GM23338 (cell line): ENCODE measurements at regions not wholly inside any gene's neighbourhood (a gene's known extent, or its start where the extent isn't known, plus 50 kb on each side); places are given as distances from the start of the nearest gene placed in this dataset.

Experiments used
- ATAC-seq: fragments of 200-7000 bp; cut with Tn5 transposase; 3 replicates; pipeline ENCODE4 v1.9.1; 2020
- DNase-seq: peaks from one replicate; pipeline ENCODE4 v3.0.0-alpha.2; 2015; ENCODE audit warnings: low spot score
- H2AFZ ChIP-seq: fragments of 200-600 bp; sonication (generic); 2 replicates; pipeline ENCODE4 v1.8.0; 2016; ENCODE audit warnings: antibody characterized with exemption, mild to moderate bottlenecking, moderate library complexity
- H3F3A ChIP-seq: fragments of 200-600 bp; sonication (generic); replicated peaks from 2 replicates; pipeline ENCODE4 v1.8.0; 2017; ENCODE audit warnings: antibody characterized with exemption, mixed run types, low read depth
- H3K27ac ChIP-seq: fragments of 200-600 bp; sonication (generic); 2 replicates; pipeline ENCODE4 v1.6.1; 2016; ENCODE audit warnings: low read depth
- H3K27me3 ChIP-seq: fragments of 200-600 bp; sonication (generic); 2 replicates; pipeline ENCODE4 v1.8.0; 2016; ENCODE audit warnings: mild to moderate bottlenecking, mixed run types, moderate library complexity; ENCODE audit not compliant: insufficient read depth
- H3K36me3 ChIP-seq: fragments of 200-600 bp; sonication (generic); 2 replicates; pipeline ENCODE4 v1.8.0; 2016; ENCODE audit warnings: mild to moderate bottlenecking; ENCODE audit not compliant: insufficient read depth
- H3K4me1 ChIP-seq: fragments of 200-600 bp; sonication (generic); 2 replicates; pipeline ENCODE4 v1.8.0; 2016; ENCODE audit warnings: mild to moderate bottlenecking, moderate library complexity; ENCODE audit not compliant: insufficient read depth
- H3K4me2 ChIP-seq: fragments of 200-600 bp; sonication (generic); 2 replicates; pipeline ENCODE4 v1.7.1; 2017; ENCODE audit warnings: mixed run types
- H3K4me3 ChIP-seq: fragments of 200-600 bp; sonication (generic); 2 replicates; pipeline ENCODE4 v1.6.1; 2016; ENCODE audit warnings: mixed run types
- H3K79me2 ChIP-seq: fragments of 200-600 bp; sonication (generic); replicated peaks from 2 replicates; pipeline ENCODE4 v1.8.0; 2017; ENCODE audit warnings: mild to moderate bottlenecking; ENCODE audit not compliant: insufficient read depth
- H3K9me2 ChIP-seq: fragments of 200-600 bp; sonication (generic); 2 replicates; pipeline ENCODE4 v1.8.0; 2017; ENCODE audit not compliant: insufficient read depth
- H4K20me1 ChIP-seq: fragments of 200-600 bp; sonication (generic); replicated peaks from 2 replicates; pipeline ENCODE4 v1.8.0; 2017; ENCODE audit warnings: mild to moderate bottlenecking; ENCODE audit not compliant: insufficient read depth
- H3K27ac Mint-ChIP-seq: 2 replicates; pipeline ENCODE4 v1.8.0; 2020; ENCODE audit warnings: inconsistent platforms, mild to moderate bottlenecking, moderate library complexity, mixed read lengths
- H3K27me3 Mint-ChIP-seq: 3 replicates; pipeline ENCODE4 v1.8.0; 2022; ENCODE audit warnings: low read depth, mild to moderate bottlenecking, moderate library complexity, mixed read lengths, inconsistent platforms; ENCODE audit not compliant: insufficient read depth, poor library complexity
- H3K36me3 Mint-ChIP-seq: 3 replicates; pipeline ENCODE4 v1.8.0; 2021; ENCODE audit warnings: low read depth, mild to moderate bottlenecking, inconsistent platforms, moderate library complexity, mixed read lengths
- H3K4me1 Mint-ChIP-seq: 3 replicates; pipeline ENCODE4 v1.8.0; 2020; ENCODE audit warnings: mild to moderate bottlenecking, inconsistent platforms, mixed read lengths
- H3K4me3 Mint-ChIP-seq: 3 replicates; pipeline ENCODE4 v1.8.0; 2021; ENCODE audit warnings: moderate library complexity, mild to moderate bottlenecking, inconsistent platforms, mixed read lengths
- H3K9me3 Mint-ChIP-seq: 3 replicates; pipeline ENCODE4 v1.8.0; 2020; ENCODE audit warnings: moderate library complexity, mild to moderate bottlenecking, inconsistent platforms, mixed read lengths
- CREB1 ChIP-seq: fragments of 250-450 bp; sonication (Bioruptor Pico); IDR thresholded peaks from 2 replicates; pipeline ENCODE4 v1.5.0; 2020; ENCODE audit warnings: low read depth, mild to moderate bottlenecking, moderate library complexity
- CTCF ChIP-seq, 2 experiments: fragments of 200-600 bp in 1 of 2; sonication (generic) in 1 of 2; conservative IDR thresholded peaks; 2 replicates each; pipeline versions ENCODE4 v1.5.1 to v1.6.1; 2016 to 2017; ENCODE audit warnings: antibody characterized with exemption in 2 of 2, low read depth in 2 of 2, mild to moderate bottlenecking in 2 of 2, moderate library complexity in 1 of 2
- ETS1 ChIP-seq: IDR thresholded peaks from 2 replicates; pipeline ENCODE4 v1.6.1; 2016; ENCODE audit warnings: antibody characterized with exemption
- EZH2 ChIP-seq: fragments of 200-600 bp; sonication (generic); IDR thresholded peaks from one replicate; pipeline ENCODE4 v1.8.0; 2017; ENCODE audit warnings: antibody characterized with exemption, mild to moderate bottlenecking, low read depth; ENCODE audit not compliant: unreplicated experiment
- EZH2phosphoT487 ChIP-seq: fragments of 200-600 bp; sonication (generic); IDR thresholded peaks from one replicate; pipeline ENCODE4 v1.8.1; 2018; ENCODE audit warnings: antibody characterized with exemption; ENCODE audit not compliant: unreplicated experiment
- JUNB ChIP-seq: IDR thresholded peaks from one replicate; pipeline ENCODE4 v1.6.1; 2016; ENCODE audit warnings: antibody characterized with exemption; ENCODE audit not compliant: unreplicated experiment
- NANOG ChIP-seq: IDR thresholded peaks from 2 replicates; pipeline ENCODE4 v1.6.1; 2016; ENCODE audit warnings: antibody characterized with exemption, borderline replicate concordance
- POLR2AphosphoS5 ChIP-seq: IDR thresholded peaks from 2 replicates; pipeline ENCODE4 v1.6.1; 2016; ENCODE audit warnings: antibody characterized with exemption, low read depth
- REST ChIP-seq: IDR thresholded peaks from one replicate; pipeline ENCODE4 v1.6.1; 2018; ENCODE audit warnings: antibody characterized with exemption; ENCODE audit not compliant: unreplicated experiment
- STAT1 ChIP-seq: IDR thresholded peaks from one replicate; pipeline ENCODE4 v1.6.1; 2016; ENCODE audit warnings: antibody characterized with exemption; ENCODE audit not compliant: unreplicated experiment
- ZNF114 ChIP-seq: fragments of 250-450 bp; sonication (Bioruptor Pico); IDR thresholded peaks from 2 replicates; pipeline ENCODE4 v1.5.0; 2020; ENCODE audit warnings: mild to moderate bottlenecking, moderate library complexity
- ZNF331 ChIP-seq: fragments of 250-450 bp; sonication (Bioruptor Pico); IDR thresholded peaks from 2 replicates; pipeline ENCODE4 v1.5.0; 2020; ENCODE audit warnings: low read depth, mild to moderate bottlenecking, moderate library complexity
- ZNF462 ChIP-seq: fragments of 250-450 bp; sonication (Bioruptor Pico); IDR thresholded peaks from 2 replicates; pipeline ENCODE4 v1.5.0; 2020; ENCODE audit warnings: mild to moderate bottlenecking, moderate library complexity

DNA sequence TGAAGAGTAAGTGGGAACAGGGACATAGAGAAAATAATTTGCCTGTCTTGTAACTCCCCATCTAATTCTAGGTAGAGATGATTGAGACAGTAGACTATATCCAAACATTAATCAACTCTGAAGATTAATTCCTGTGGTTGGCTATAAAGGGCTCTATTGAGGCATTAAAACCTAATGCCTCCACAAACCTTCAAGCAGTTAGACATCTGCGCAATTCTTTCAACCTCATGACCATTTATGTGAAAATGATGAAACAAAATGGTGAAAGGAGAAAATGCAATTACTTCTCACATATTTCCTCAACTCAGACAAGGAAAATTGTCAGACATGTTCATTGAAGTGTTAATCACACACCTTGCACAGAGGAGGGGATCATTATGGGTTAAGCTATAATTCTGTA lies 164.5 kb upstream of the MYT1L start:
- no peaks in the 10 kb centered on the region for H3K79me2 ChIP-seq
- no peak overlapping the region for H2AFZ ChIP-seq
- DNase-seq (no peak), ATAC-seq (no peak)
- H3K4me1 Mint-ChIP-seq: no peaks in the 10 kb centered on the region
- H3K9me2 ChIP-seq: peaks cover under 1% of the 10 kb centered on the region; the same call in 1 of the 2 replicates
- no peak overlapping the region for H3K27ac ChIP-seq
- no peak overlapping the region for H3K4me3 ChIP-seq
- H3K27me3 Mint-ChIP-seq: no peaks in the 10 kb centered on the region
- H3K9me3 Mint-ChIP-seq: peaks cover 9% of the 10 kb centered on the region
- no peaks in the 10 kb centered on the region for H3K36me3 Mint-ChIP-seq
- no peaks in the 10 kb centered on the region for H3K27me3 ChIP-seq
- no peaks in the 10 kb centered on the region for H3F3A ChIP-seq
- H3K27ac Mint-ChIP-seq: no peak overlapping the region
- no peaks in the 10 kb centered on the region for H3K4me1 ChIP-seq
- no peaks in the 10 kb centered on the region for H4K20me1 ChIP-seq
- TF ChIP-seq ZNF462 (CRISPR knock-in tag) (no peak), REST (no peak), ETS1 (no peak), ZNF331 (CRISPR knock-in tag) (no peak), ZNF114 (no peak), EZH2 (no peak), CTCF (conservative IDR thresholded peaks at IDR 0.05; ENCODE audit: low read depth in 2 of 2) (no peak), CREB1 (CRISPR knock-in tag) (no peak), NANOG (no peak), EZH2phosphoT487 (no peak), STAT1 (no peak), POLR2AphosphoS5 (no peak), JUNB (no peak)
- no peak overlapping the region for H3K4me2 ChIP-seq
- no peaks in the 10 kb centered on the region for H3K36me3 ChIP-seq
- no peak overlapping the region for H3K4me3 Mint-ChIP-seq
